Caki2 (cell line): ENCODE measurements at regions not wholly inside any gene's neighbourhood (a gene's known extent, or its start where the extent isn't known, plus 50 kb on each side); places are given as distances from the start of the nearest gene placed in this dataset.

ENCODE experiments used
- DNase-seq: peaks from one replicate; pipeline ENCODE4 v3.0.0-alpha.2; 2015; ENCODE audit warnings: low read depth
- in situ Hi-C: cut with HindIII; loops from 2 replicates; pipeline ENCODE4 v1.10.0; 2016; ENCODE audit warnings: low sequenced_read_pairs, low pct_unique_long_range_greater_than_20kb, mixed read lengths

- DNase-seq, result no peak
- in situ Hi-C loops, result no loop called here
Observed at GRCh38 chr2:145292166-145292565, 772.2 kb upstream of the ZEB2 start.

GRCh38 chr2:145290986-145291385 is 771.1 kb upstream of the ZEB2 start:
- DNase-seq, result no peak
- in situ Hi-C loops, result no loop called here

- in situ Hi-C loops, result no loop called here
- no peak for DNase-seq
Observed at GRCh38 chr2:145289946-145290345, 770.0 kb upstream of the ZEB2 start.

- in situ Hi-C loops, result no loop called here
- DNase-seq, result no peak
Observed at GRCh38 chr2:145288650-145289496, 769.0 kb upstream of the ZEB2 start.

GRCh38 chr2:145287736-145288135 is 767.8 kb upstream of the ZEB2 start:
- in situ Hi-C loops, result no loop called here

GRCh38 chr2:145286716-145287275 is 766.9 kb upstream of the ZEB2 start:
- in situ Hi-C loops, result no loop called here

More at GRCh38 chr2:145287736-145288135, 767.8 kb upstream of the ZEB2 start:
- DNase-seq, result no peak

GRCh38 chr2:145284551-145284950 is 764.6 kb upstream of the ZEB2 start:
- in situ Hi-C loops, result no loop called here
- DNase-seq, result no peak

More at GRCh38 chr2:145286716-145287275, 766.9 kb upstream of the ZEB2 start:
- DNase-seq, result no peak

- in situ Hi-C loops, result no loop called here
- DNase-seq, result no peak
Observed at GRCh38 chr2:145283131-145283530, 763.2 kb upstream of the ZEB2 start.

GRCh38 chr2:145277922-145278321 is 758.0 kb upstream of the ZEB2 start:
- no peak for DNase-seq
- in situ Hi-C loops, result no loop called here

GRCh38 chr2:145273840-145274239 is 753.9 kb upstream of the ZEB2 start:
- in situ Hi-C loops, result no loop called here
- peak; percentile 53 for DNase-seq

- in situ Hi-C loops, result no loop called here
- DNase-seq, result no peak
Observed at GRCh38 chr2:145268931-145269330, 749.0 kb upstream of the ZEB2 start.

- peak; percentile 11 for DNase-seq
- in situ Hi-C loops, result no loop called here
Observed at GRCh38 chr2:145267451-145267850, 747.5 kb upstream of the ZEB2 start.

- DNase-seq, result no peak
- in situ Hi-C loops, result no loop called here
Observed at GRCh38 chr2:145265244-145265643, 745.3 kb upstream of the ZEB2 start.

GRCh38 chr2:145260674-145261073 is 740.8 kb upstream of the ZEB2 start:
- in situ Hi-C loops, result no loop called here
- no peak for DNase-seq

GRCh38 chr2:145260081-145260480 is 740.2 kb upstream of the ZEB2 start:
- in situ Hi-C loops, result no loop called here
- no peak for DNase-seq

GRCh38 chr2:145258903-145259579 is 739.1 kb upstream of the ZEB2 start:
- in situ Hi-C loops, result no loop called here
- no peak for DNase-seq

GRCh38 chr2:145257931-145258330 is 738.0 kb upstream of the ZEB2 start:
- in situ Hi-C loops, result no loop called here
- DNase-seq, result no peak

GRCh38 chr2:145256551-145256950 is 736.6 kb upstream of the ZEB2 start:
- in situ Hi-C loops, result no loop called here
- DNase-seq, result no peak

- in situ Hi-C loops, result no loop called here
- no peak for DNase-seq
Observed at GRCh38 chr2:145254291-145254690, 734.4 kb upstream of the ZEB2 start.
